Bronchial epithelial cell (primary cell): ENCODE measurements at regions not wholly inside any gene's neighbourhood (a gene's known extent, or its start where the extent isn't known, plus 50 kb on each side); places are given as distances from the start of the nearest gene placed in this dataset.

Source experiments
- DNase-seq: peaks from one replicate; pipeline ENCODE4 v3.0.0-alpha.2; 2010; ENCODE audit warnings: low read depth
- FAIRE-seq: peaks from 2 replicates; lab custom pipeline; 2011; peaks lifted over from hg19 to GRCh38; lab: Jason Lieb, UNC
- H3K27me3 ChIP-seq: 2 replicates; pipeline ENCODE4 v1.5.1; 2011; ENCODE audit warnings: low read length; ENCODE audit not compliant: control insufficient read depth, insufficient read depth
- H3K36me3 ChIP-seq: 2 replicates; pipeline ENCODE4 v1.5.1; 2011; ENCODE audit warnings: low read length; ENCODE audit not compliant: control insufficient read depth, insufficient read depth
- H3K4me3 ChIP-seq: 2 replicates; pipeline ENCODE4 v1.5.1; 2011; ENCODE audit warnings: mild to moderate bottlenecking, low read depth, low read length, control low read depth
- CTCF ChIP-seq: IDR thresholded peaks from 2 replicates; pipeline ENCODE4 v1.5.1; 2011; ENCODE audit warnings: mild to moderate bottlenecking, moderate library complexity, low read length, control low read depth, inconsistent platforms; ENCODE audit not compliant: insufficient read depth, severe bottlenecking

- no peak overlapping the region for H3K4me3 ChIP-seq
- no peak for TF ChIP-seq CTCF
- DNase-seq = no peak
- no peak for FAIRE-seq
- H3K36me3 ChIP-seq = no peaks in the 10 kb centered on the region
- no peaks in the 10 kb centered on the region for H3K27me3 ChIP-seq
Observed at GRCh38 chr14:87052646-87053225, 940.2 kb downstream of the GALC start.

GRCh38 chr14:87050421-87050820 is 942.6 kb downstream of the GALC start:
- H3K36me3 ChIP-seq = no peaks in the 10 kb centered on the region
- no peak for DNase-seq
- no peak for FAIRE-seq
- H3K4me3 ChIP-seq = no peak overlapping the region
- H3K27me3 ChIP-seq = no peaks in the 10 kb centered on the region
- TF ChIP-seq CTCF = no peak

- no peaks in the 10 kb centered on the region for H3K27me3 ChIP-seq
- DNase-seq (peak; percentile 72), FAIRE-seq (no peak)
- H3K4me3 ChIP-seq = no peak overlapping the region
- H3K36me3 ChIP-seq = no peaks in the 10 kb centered on the region
- TF ChIP-seq CTCF = peak; percentile 60
Observed at GRCh38 chr14:87049950-87050349, 943.0 kb downstream of the GALC start.

GRCh38 chr14:87046960-87047359 is 946.0 kb downstream of the GALC start:
- no peaks in the 10 kb centered on the region for H3K36me3 ChIP-seq
- DNase-seq = no peak
- TF ChIP-seq CTCF = no peak
- FAIRE-seq = no peak
- H3K4me3 ChIP-seq = no peak overlapping the region
- no peaks in the 10 kb centered on the region for H3K27me3 ChIP-seq

GRCh38 chr14:87045956-87046355 is 947.0 kb downstream of the GALC start:
- DNase-seq (no peak), FAIRE-seq (no peak)
- Histone ChIP-seq H3K27me3 (no peaks in the 10 kb centered on the region), H3K4me3 (no peak overlapping the region), H3K36me3 (no peaks in the 10 kb centered on the region)
- TF ChIP-seq CTCF = no peak

GRCh38 chr14:87045246-87045645 is 947.7 kb downstream of the GALC start:
- no peak overlapping the region for H3K4me3 ChIP-seq
- FAIRE-seq = no peak
- no peak for DNase-seq
- H3K36me3 ChIP-seq = no peaks in the 10 kb centered on the region
- no peaks in the 10 kb centered on the region for H3K27me3 ChIP-seq
- TF ChIP-seq CTCF = no peak
